ENCODE measurements at regions not wholly inside any gene's neighbourhood (a gene's known extent, or its start where the extent isn't known, plus 50 kb on each side); places are given as distances from the start of the nearest gene placed in this dataset.
A peak's percentile ranks its signal among the peaks of the same experiment; 100 is the strongest.

DNA sequence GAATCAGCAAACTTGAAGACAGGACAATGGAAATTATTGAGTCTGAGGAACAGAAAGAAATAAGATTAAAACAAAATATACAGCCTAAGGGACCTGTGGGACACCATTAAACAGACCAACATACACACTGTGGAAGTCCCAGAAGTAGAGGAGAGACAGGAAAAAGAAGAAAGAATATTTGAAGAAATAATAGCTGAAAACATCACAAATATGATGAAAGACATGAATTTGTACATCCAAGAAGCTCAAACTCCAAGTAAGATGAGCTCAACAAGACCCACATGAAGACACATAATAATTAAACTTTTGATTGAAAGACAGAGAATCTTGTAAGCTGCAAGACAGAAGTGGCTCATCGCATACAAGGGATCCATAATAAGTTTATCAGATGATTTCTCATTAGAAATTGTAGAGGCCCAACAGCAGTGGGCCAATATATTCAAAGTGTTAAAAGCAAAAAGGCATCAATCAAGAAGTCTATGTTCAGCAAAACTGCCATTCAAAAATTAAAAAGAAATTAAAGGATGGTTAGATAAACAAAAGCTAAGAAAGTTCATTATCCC lies 311.3 kb upstream of the ADGRL2 start:
- Histone ChIP-seq H3K4me3 (ENCODE audit: low read depth in 1 of 5, low read length in 5 of 5) (no peak overlapping the region), H3K27me3 (ENCODE audit: control insufficient read depth in 5 of 5, insufficient read depth in 4 of 5, low read length in 5 of 5) (no peaks in the 10 kb centered on the region), H3K4me1 (ENCODE audit: control insufficient read depth in 5 of 5, insufficient read depth in 5 of 5, low read length in 5 of 5) (peaks cover 0 to 12% (median 9%) of the 10 kb centered on the region in 5 donors), H3K27ac (ENCODE audit: low read depth, low read length) (no peak overlapping the region), H3K36me3 (ENCODE audit: control insufficient read depth in 5 of 5, insufficient read depth in 5 of 5, low read length in 5 of 5) (no peaks in the 10 kb centered on the region), H3K9me3 (ENCODE audit: control insufficient read depth in 5 of 5, low read length in 5 of 5) (peaks cover 0 to 5% (median 3%) of the 10 kb centered on the region in 5 donors), H3K9ac (ENCODE audit: low read length in 5 of 5) (no peak overlapping the region)

DNA sequence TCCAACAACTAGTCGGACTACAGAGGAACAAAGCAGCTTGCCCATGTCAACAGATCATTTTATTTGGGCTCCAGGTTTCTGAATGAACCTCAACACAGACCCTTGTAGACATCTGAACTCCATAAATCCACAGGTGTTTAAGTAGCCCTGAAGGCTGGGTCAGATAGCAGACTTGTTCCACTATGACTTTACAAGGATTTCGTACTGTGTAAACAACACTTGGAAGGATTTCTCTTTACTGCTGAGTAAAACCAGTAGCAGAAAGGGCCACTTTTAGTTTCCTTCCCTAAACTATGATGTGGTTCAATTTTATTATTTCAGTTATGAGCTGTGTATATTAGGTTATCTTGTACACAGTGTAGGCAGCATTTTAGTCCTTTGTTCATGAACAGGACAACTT lies 316.4 kb upstream of the ADGRL2 start:
- no peaks in the 10 kb centered on the region for H3K27me3 ChIP-seq (ENCODE audit: control insufficient read depth in 5 of 5, insufficient read depth in 4 of 5, low read length in 5 of 5)
- H3K9me3 ChIP-seq (ENCODE audit: control insufficient read depth in 5 of 5, low read length in 5 of 5) = peaks cover 0 to 1% (median 0%) of the 10 kb centered on the region in 5 donors
- no peaks in the 10 kb centered on the region for H3K36me3 ChIP-seq (ENCODE audit: control insufficient read depth in 5 of 5, insufficient read depth in 5 of 5, low read length in 5 of 5)
- no peak overlapping the region for H3K27ac ChIP-seq (ENCODE audit: low read depth, low read length)
- no peak overlapping the region for H3K4me3 ChIP-seq (ENCODE audit: low read depth in 1 of 5, low read length in 5 of 5)
- H3K9ac ChIP-seq (ENCODE audit: low read length in 5 of 5) = no peak overlapping the region
- H3K4me1 ChIP-seq (ENCODE audit: control insufficient read depth in 5 of 5, insufficient read depth in 5 of 5, low read length in 5 of 5) = no peaks in the 10 kb centered on the region

DNA sequence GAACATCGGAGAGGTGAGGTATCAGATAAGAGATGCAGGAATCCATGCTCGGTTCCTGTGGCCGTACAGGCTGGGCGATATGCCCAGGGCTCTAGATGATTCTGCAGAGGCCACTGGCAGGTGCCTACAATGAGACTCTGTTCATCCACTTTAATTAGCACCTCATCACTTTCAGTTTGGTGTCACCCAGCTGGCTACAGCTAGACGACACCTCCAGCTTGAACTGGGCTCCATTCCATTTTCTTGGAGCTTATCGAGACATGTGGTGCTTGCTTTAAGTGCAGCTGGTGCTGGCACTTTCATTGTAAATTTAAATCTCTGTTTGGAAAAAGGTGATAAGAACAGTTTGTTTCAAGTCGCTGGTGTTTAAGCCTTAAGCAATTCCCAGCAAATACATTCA lies 322.5 kb upstream of the ADGRL2 start:
- Histone ChIP-seq H3K9ac (ENCODE audit: low read length in 5 of 5) (no peak overlapping the region), H3K4me1 (ENCODE audit: control insufficient read depth in 5 of 5, insufficient read depth in 5 of 5, low read length in 5 of 5) (peaks cover 0 to 5% (median 4%) of the 10 kb centered on the region in 5 donors), H3K27ac (ENCODE audit: low read depth, low read length) (no peak overlapping the region), H3K9me3 (ENCODE audit: control insufficient read depth in 5 of 5, low read length in 5 of 5) (no peaks in the 10 kb centered on the region), H3K4me3 (ENCODE audit: low read depth in 1 of 5, low read length in 5 of 5) (peak overlapping the region in 3 of 5 donors; percentile 5 to 31 (median 9)), H3K27me3 (ENCODE audit: control insufficient read depth in 5 of 5, insufficient read depth in 4 of 5, low read length in 5 of 5) (no peaks in the 10 kb centered on the region), H3K36me3 (ENCODE audit: control insufficient read depth in 5 of 5, insufficient read depth in 5 of 5, low read length in 5 of 5) (no peaks in the 10 kb centered on the region)

DNA sequence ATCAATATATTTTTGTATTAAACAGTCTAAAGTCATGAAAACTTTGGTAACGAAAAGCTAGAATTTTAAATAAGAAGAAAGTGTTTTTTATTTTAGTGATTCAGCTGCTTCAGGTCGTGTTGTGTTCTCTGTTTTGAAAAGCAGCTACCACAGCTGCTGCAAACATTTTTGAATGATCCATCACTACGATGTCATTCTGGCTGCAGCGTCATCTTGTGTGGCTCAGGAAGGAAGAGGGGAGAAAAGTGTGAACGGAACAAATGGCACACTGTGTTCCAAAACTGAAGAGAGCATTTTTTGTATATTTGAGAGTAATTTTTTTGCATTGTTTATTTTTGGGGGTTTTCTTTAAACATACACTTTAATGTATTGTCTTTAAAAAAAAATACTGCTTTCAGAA lies 323.0 kb upstream of the ADGRL2 start:
- Histone ChIP-seq H3K9ac (ENCODE audit: low read length in 5 of 5) (no peak overlapping the region), H3K4me3 (ENCODE audit: low read depth in 1 of 5, low read length in 5 of 5) (peak overlapping the region in 1 of 5 donors; percentile 9), H3K4me1 (ENCODE audit: control insufficient read depth in 5 of 5, insufficient read depth in 5 of 5, low read length in 5 of 5) (peaks cover 0 to 5% (median 4%) of the 10 kb centered on the region in 5 donors), H3K27ac (ENCODE audit: low read depth, low read length) (no peak overlapping the region), H3K9me3 (ENCODE audit: control insufficient read depth in 5 of 5, low read length in 5 of 5) (no peaks in the 10 kb centered on the region), H3K27me3 (ENCODE audit: control insufficient read depth in 5 of 5, insufficient read depth in 4 of 5, low read length in 5 of 5) (no peaks in the 10 kb centered on the region), H3K36me3 (ENCODE audit: control insufficient read depth in 5 of 5, insufficient read depth in 5 of 5, low read length in 5 of 5) (no peaks in the 10 kb centered on the region)

DNA sequence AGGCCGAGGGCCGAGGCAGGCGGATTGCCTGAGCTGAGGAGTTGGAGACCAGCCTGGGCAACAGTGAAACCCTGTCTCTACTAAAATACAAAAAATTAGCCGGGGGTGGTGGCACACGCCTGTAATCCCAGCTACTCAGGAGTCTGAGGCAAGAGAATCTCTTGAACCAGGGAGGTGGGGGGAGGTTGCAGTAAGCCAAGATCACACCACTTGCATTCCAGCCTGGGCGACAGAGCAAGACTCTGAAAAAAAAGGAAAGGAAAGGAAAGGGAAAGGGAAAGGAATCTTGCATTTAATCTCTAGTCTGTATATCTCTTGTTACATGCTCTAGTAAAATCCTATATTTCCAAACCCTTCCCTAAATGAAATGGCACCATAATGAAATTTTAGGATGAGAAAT lies 328.3 kb upstream of the ADGRL2 start:
- Histone ChIP-seq H3K9ac (ENCODE audit: low read length in 5 of 5) (no peak overlapping the region), H3K27ac (ENCODE audit: low read depth, low read length) (no peak overlapping the region), H3K36me3 (ENCODE audit: control insufficient read depth in 5 of 5, insufficient read depth in 5 of 5, low read length in 5 of 5) (no peaks in the 10 kb centered on the region), H3K27me3 (ENCODE audit: control insufficient read depth in 5 of 5, insufficient read depth in 4 of 5, low read length in 5 of 5) (no peaks in the 10 kb centered on the region), H3K4me1 (ENCODE audit: control insufficient read depth in 5 of 5, insufficient read depth in 5 of 5, low read length in 5 of 5) (peaks cover 0 to 3% (median 0%) of the 10 kb centered on the region in 5 donors), H3K9me3 (ENCODE audit: control insufficient read depth in 5 of 5, low read length in 5 of 5) (no peaks in the 10 kb centered on the region), H3K4me3 (ENCODE audit: low read depth in 1 of 5, low read length in 5 of 5) (no peak overlapping the region)

DNA sequence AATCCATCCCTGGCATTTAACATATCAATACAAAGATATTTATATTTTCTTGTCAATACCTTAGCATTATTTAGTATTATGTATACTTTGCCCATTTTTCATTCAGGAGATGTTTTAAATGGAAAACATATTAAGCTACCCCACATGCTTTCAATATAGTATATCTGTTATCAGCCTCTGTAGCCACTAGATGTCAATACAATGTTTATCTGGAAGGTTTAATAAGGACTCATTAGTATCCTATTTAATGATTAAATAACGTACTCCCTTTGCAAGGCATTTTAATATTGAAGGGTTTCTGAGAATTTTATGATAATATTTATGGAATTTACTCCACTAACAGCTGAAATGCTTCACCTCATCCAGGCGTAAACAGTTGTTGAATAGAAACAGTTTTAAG lies 329.5 kb upstream of the ADGRL2 start:
- H3K27me3 ChIP-seq (ENCODE audit: control insufficient read depth in 5 of 5, insufficient read depth in 4 of 5, low read length in 5 of 5) = no peaks in the 10 kb centered on the region
- no peaks in the 10 kb centered on the region for H3K36me3 ChIP-seq (ENCODE audit: control insufficient read depth in 5 of 5, insufficient read depth in 5 of 5, low read length in 5 of 5)
- no peak overlapping the region for H3K9ac ChIP-seq (ENCODE audit: low read length in 5 of 5)
- H3K9me3 ChIP-seq (ENCODE audit: control insufficient read depth in 5 of 5, low read length in 5 of 5) = no peaks in the 10 kb centered on the region
- H3K4me1 ChIP-seq (ENCODE audit: control insufficient read depth in 5 of 5, insufficient read depth in 5 of 5, low read length in 5 of 5) = peaks cover 0 to 3% (median 0%) of the 10 kb centered on the region in 5 donors
- no peak overlapping the region for H3K27ac ChIP-seq (ENCODE audit: low read depth, low read length)
- no peak overlapping the region for H3K4me3 ChIP-seq (ENCODE audit: low read depth in 1 of 5, low read length in 5 of 5)

DNA sequence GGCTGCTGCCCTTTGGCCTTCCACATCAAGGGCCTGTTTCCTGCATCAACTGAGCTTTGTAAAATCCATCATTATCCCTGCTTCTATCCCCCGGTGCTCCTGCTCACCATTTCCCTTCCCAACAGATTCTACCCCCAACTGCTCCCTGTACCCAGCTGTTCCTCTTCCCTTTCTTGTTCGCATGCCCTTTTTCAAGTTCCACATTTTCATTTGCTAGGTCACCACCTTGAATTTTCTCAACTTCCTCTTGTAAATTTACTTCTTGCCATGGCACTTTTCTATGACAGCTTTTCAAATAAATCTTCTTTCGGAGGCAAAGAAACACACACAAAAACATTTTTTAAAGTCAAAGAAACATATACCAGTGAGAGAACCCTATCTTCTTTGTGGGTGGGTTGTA lies 330.5 kb upstream of the ADGRL2 start:
- Histone ChIP-seq H3K36me3 (ENCODE audit: control insufficient read depth in 5 of 5, insufficient read depth in 5 of 5, low read length in 5 of 5) (no peaks in the 10 kb centered on the region), H3K4me1 (ENCODE audit: control insufficient read depth in 5 of 5, insufficient read depth in 5 of 5, low read length in 5 of 5) (peaks cover 0 to 3% (median 0%) of the 10 kb centered on the region in 5 donors), H3K4me3 (ENCODE audit: low read depth in 1 of 5, low read length in 5 of 5) (no peak overlapping the region), H3K27ac (ENCODE audit: low read depth, low read length) (no peak overlapping the region), H3K9ac (ENCODE audit: low read length in 5 of 5) (no peak overlapping the region), H3K27me3 (ENCODE audit: control insufficient read depth in 5 of 5, insufficient read depth in 4 of 5, low read length in 5 of 5) (no peaks in the 10 kb centered on the region), H3K9me3 (ENCODE audit: control insufficient read depth in 5 of 5, low read length in 5 of 5) (no peaks in the 10 kb centered on the region)

DNA sequence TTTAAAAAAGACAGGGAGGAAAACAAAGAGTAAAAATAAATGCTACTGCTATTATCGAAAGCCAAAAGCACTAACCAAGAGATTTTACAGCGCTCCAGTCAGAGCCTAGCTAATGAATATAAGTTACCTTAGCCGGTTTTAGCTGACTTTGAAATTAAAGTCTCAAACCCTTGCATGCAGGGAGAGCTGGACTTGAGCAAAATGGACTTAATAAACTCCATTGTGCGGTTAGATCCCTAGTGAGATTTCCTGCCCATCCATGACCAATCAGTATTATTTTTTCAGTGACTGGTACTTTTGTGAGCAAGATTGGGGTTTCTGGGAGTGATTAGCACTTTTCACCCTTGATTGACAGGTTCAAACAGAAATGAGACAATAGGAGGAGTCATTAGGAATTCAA lies 333.4 kb upstream of the ADGRL2 start:
- Histone ChIP-seq H3K9ac (ENCODE audit: low read length in 5 of 5) (no peak overlapping the region), H3K27me3 (ENCODE audit: control insufficient read depth in 5 of 5, insufficient read depth in 4 of 5, low read length in 5 of 5) (no peaks in the 10 kb centered on the region), H3K4me1 (ENCODE audit: control insufficient read depth in 5 of 5, insufficient read depth in 5 of 5, low read length in 5 of 5) (peaks cover 0 to 9% (median 0%) of the 10 kb centered on the region in 5 donors), H3K36me3 (ENCODE audit: control insufficient read depth in 5 of 5, insufficient read depth in 5 of 5, low read length in 5 of 5) (no peaks in the 10 kb centered on the region), H3K4me3 (ENCODE audit: low read depth in 1 of 5, low read length in 5 of 5) (no peak overlapping the region), H3K9me3 (ENCODE audit: control insufficient read depth in 5 of 5, low read length in 5 of 5) (no peaks in the 10 kb centered on the region), H3K27ac (ENCODE audit: low read depth, low read length) (no peak overlapping the region)

DNA sequence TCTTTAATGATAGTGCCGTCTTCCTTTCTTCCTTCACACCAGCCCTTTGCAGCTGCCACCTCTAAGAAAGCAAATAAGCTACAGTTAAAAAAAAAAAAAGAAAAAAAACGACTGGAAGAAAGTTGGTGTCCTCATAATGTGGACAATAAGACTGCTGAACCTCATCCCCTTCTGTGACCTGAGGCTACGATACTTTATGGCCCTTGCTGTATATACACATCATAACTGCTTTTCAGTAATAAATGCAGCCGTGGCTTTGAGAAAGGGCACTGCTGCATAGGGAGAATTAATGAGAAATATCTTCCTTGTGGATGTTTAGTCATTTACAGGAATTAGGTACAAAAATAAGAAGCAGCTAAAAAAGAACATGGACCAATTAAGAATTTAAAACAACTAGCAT lies 333.8 kb upstream of the ADGRL2 start:
- no peak overlapping the region for H3K9ac ChIP-seq (ENCODE audit: low read length in 5 of 5)
- H3K4me3 ChIP-seq (ENCODE audit: low read depth in 1 of 5, low read length in 5 of 5) = no peak overlapping the region
- no peak overlapping the region for H3K27ac ChIP-seq (ENCODE audit: low read depth, low read length)
- peaks cover 0 to 9% (median 0%) of the 10 kb centered on the region in 5 donors for H3K4me1 ChIP-seq (ENCODE audit: control insufficient read depth in 5 of 5, insufficient read depth in 5 of 5, low read length in 5 of 5)
- H3K27me3 ChIP-seq (ENCODE audit: control insufficient read depth in 5 of 5, insufficient read depth in 4 of 5, low read length in 5 of 5) = no peaks in the 10 kb centered on the region
- no peaks in the 10 kb centered on the region for H3K36me3 ChIP-seq (ENCODE audit: control insufficient read depth in 5 of 5, insufficient read depth in 5 of 5, low read length in 5 of 5)
- no peaks in the 10 kb centered on the region for H3K9me3 ChIP-seq (ENCODE audit: control insufficient read depth in 5 of 5, low read length in 5 of 5)

DNA sequence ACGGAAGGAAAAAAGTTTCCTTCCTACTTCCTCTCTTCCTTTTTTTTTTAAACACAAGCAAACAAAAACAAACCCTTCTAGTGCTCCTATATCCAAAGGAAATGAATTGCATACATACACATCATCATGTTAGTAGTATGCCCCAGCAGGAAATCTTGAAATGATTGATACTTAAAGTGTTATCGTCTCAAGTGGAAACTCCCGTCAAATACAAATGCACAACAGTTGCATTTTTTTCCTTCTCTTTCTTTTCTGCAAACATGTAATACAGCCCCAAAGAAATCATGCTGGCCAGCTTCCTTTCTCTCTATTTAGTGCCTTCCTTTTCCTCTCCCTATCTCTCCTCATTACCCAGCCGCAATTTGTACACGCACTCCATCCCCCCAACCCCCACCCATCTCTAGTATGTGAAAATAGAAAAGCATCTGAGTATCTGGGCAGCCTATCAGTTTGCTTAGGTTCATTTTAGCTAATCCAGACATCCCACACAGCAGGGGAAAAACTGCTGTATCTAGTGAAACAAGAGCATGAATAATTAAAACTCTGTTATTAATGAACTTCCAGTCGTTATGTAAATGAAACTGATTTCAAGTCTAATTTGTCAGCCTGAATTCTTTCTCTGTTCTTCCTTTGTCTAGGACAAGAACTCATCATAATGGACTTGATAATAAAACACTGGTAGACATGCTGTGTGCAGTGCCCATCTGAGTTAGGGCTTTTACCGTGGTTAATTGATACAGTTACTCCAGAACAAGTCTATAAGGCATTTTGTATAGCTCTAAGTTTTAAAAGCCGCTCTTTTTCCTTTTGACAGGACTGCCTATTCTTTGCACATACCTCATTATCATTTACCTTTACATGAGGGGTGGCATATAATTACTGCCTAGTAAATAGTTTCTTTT lies 336.5 kb upstream of the ADGRL2 start:
- no peaks in the 10 kb centered on the region for H3K36me3 ChIP-seq (ENCODE audit: control insufficient read depth in 5 of 5, insufficient read depth in 5 of 5, low read length in 5 of 5)
- no peak overlapping the region for H3K4me3 ChIP-seq (ENCODE audit: low read depth in 1 of 5, low read length in 5 of 5)
- H3K4me1 ChIP-seq (ENCODE audit: control insufficient read depth in 5 of 5, insufficient read depth in 5 of 5, low read length in 5 of 5) = peaks cover 0 to 9% (median 0%) of the 10 kb centered on the region in 5 donors
- H3K9me3 ChIP-seq (ENCODE audit: control insufficient read depth in 5 of 5, low read length in 5 of 5) = no peaks in the 10 kb centered on the region
- H3K27ac ChIP-seq (ENCODE audit: low read depth, low read length) = no peak overlapping the region
- H3K27me3 ChIP-seq (ENCODE audit: control insufficient read depth in 5 of 5, insufficient read depth in 4 of 5, low read length in 5 of 5) = no peaks in the 10 kb centered on the region
- no peak overlapping the region for H3K9ac ChIP-seq (ENCODE audit: low read length in 5 of 5)
